HepG2 (cell line): ENCODE measurements at regions not wholly inside any gene's neighbourhood (a gene's known extent, or its start where the extent isn't known, plus 50 kb on each side); places are given as distances from the start of the nearest gene placed in this dataset.

ENCODE experiments used
- ATAC-seq: fragments of 200-7000 bp; cut with Tn5 transposase; 3 replicates; pipeline ENCODE4 v1.9.1; 2020; ENCODE audit warnings: mild to moderate bottlenecking, moderate library complexity
- BruUV-seq: library from RNA; stranded (reverse); fragments of 400-500 nt; replicated peaks from 2 replicates; lab custom pipeline; 2021; lab: Mats Ljungman, UMichigan
- CTCF ChIA-PET: fragments of 300-600 bp; formaldehyde crosslinking; extraction: SDS; loops from one replicate; lab custom pipeline; 2021; ENCODE audit warnings: low total read pairs, inconsistent platforms, low intra/inter-chr PET ratio; lab: Yijun Ruan, JAX
- POLR2A ChIA-PET: fragments of 350-600 bp; sonication (Branson Sonifier 250); formaldehyde crosslinking; loops from one replicate; lab custom pipeline; 2020; ENCODE audit warnings: antibody characterized with exemption, inconsistent platforms; lab: Yijun Ruan, JAX
- DNase-seq: peaks from one replicate; pipeline ENCODE4 v3.0.0-alpha.2; 2015; ENCODE audit warnings: low spot score
- FAIRE-seq: peaks from 3 replicates; lab custom pipeline; 2011; peaks lifted over from hg19 to GRCh38; lab: Jason Lieb, UNC
- H2AFZ ChIP-seq: one replicate; pipeline ENCODE4 v1.6.1; 2011; ENCODE audit warnings: low read length, inconsistent platforms
- H3K27ac ChIP-seq: fragments of 300-600 bp; 3 replicates; pipeline ENCODE4 v1.8.0; 2011; ENCODE audit warnings: mixed run types, mild to moderate bottlenecking, mixed read lengths, low read length, inconsistent platforms; ENCODE audit not compliant: insufficient read depth; ENCODE audit errors: extremely low read length
- H3K27me3 ChIP-seq, 2 experiments: fragments of 200-600 bp in 1 of 2; 2 replicates in 1 of 2; 3 replicates in 1 of 2; pipeline versions ENCODE4 v1.6.0 to v1.8.0; 2011; ENCODE audit warnings: low read length in 2 of 2, mild to moderate bottlenecking in 2 of 2, moderate library complexity in 2 of 2, inconsistent platforms in 1 of 2; ENCODE audit not compliant: insufficient read depth in 2 of 2, control insufficient read depth in 1 of 2
- H3K36me3 ChIP-seq, 2 experiments: fragments of 200-600 bp in 1 of 2; replicated peaks in 1 of 2; 2 replicates in 1 of 2; 3 replicates in 1 of 2; pipeline versions ENCODE4 v1.5.1 to v1.8.0; 2011; ENCODE audit warnings: low read length in 2 of 2, inconsistent platforms in 1 of 2; ENCODE audit not compliant: insufficient read depth in 2 of 2, control insufficient read depth in 1 of 2
- H3K4me1 ChIP-seq: 2 replicates; pipeline ENCODE4 v1.5.1; 2012; ENCODE audit warnings: low read length, inconsistent platforms; ENCODE audit not compliant: insufficient read depth
- H3K4me2 ChIP-seq: 2 replicates; pipeline ENCODE4 v1.6.0; 2011; ENCODE audit warnings: low read depth, low read length, inconsistent platforms
- H3K4me3 ChIP-seq, 3 experiments: fragments of 200-600 bp in 1 of 3; sonication (generic), shearing (Covaris generic) in 1 of 3; replicated peaks in 1 of 3; 2 replicates each; pipeline ENCODE4 v1.5.1; 2011 to 2016; ENCODE audit warnings: low read length in 3 of 3, inconsistent platforms in 2 of 3, low read depth in 2 of 3, mild to moderate bottlenecking in 2 of 3, control low read depth in 1 of 3, mixed read lengths in 1 of 3; ENCODE audit not compliant: insufficient read depth in 1 of 3
- H3K79me2 ChIP-seq: one replicate; pipeline ENCODE4 v1.6.1; 2011; ENCODE audit warnings: low read length, inconsistent platforms; ENCODE audit not compliant: insufficient read depth
- H3K9ac ChIP-seq: 2 replicates; pipeline ENCODE4 v1.6.0; 2011; ENCODE audit warnings: mild to moderate bottlenecking, low read depth, low read length, inconsistent platforms; ENCODE audit not compliant: insufficient read depth
- H3K9me3 ChIP-seq: 2 replicates; pipeline ENCODE4 v1.5.1; 2012; ENCODE audit warnings: mild to moderate bottlenecking, low read length
- H4K20me1 ChIP-seq: 2 replicates; pipeline ENCODE4 v1.6.0; 2011; ENCODE audit warnings: inconsistent platforms, mild to moderate bottlenecking, low read length, moderate library complexity; ENCODE audit not compliant: insufficient read depth
- CBX5 ChIP-seq: sonication (generic); formaldehyde crosslinking; IDR thresholded peaks from 2 replicates; pipeline ENCODE4 v1.4.0; 2020; ENCODE audit warnings: missing genetic modification reagents, borderline replicate concordance
- ISX ChIP-seq: sonication (generic); formaldehyde crosslinking; conservative IDR thresholded peaks from 2 replicates; pipeline ENCODE4 v1.5.0; 2020; ENCODE audit warnings: missing genetic modification reagents
- KDM5B ChIP-seq: sonication (generic); formaldehyde crosslinking; IDR thresholded peaks from 2 replicates; pipeline ENCODE4 v1.4.0; 2020; ENCODE audit warnings: missing genetic modification reagents, mild to moderate bottlenecking, borderline replicate concordance
- MAFG ChIP-seq: sonication (generic); formaldehyde crosslinking; IDR thresholded peaks from 2 replicates; pipeline ENCODE4 v1.5.1; 2020; ENCODE audit warnings: mild to moderate bottlenecking, missing genetic modification reagents
- MED13 ChIP-seq: sonication (generic); formaldehyde crosslinking; IDR thresholded peaks from 2 replicates; pipeline ENCODE4 v1.5.0; 2020; ENCODE audit warnings: missing genetic modification reagents
- MIXL1 ChIP-seq: IDR thresholded peaks from 2 replicates; pipeline ENCODE4 v1.6.1; 2016
- MYC ChIP-seq: sonication (generic); formaldehyde crosslinking; IDR thresholded peaks from 2 replicates; pipeline ENCODE4 v1.9.0; 2021; ENCODE audit warnings: missing genetic modification reagents, borderline replicate concordance
- PLRG1 ChIP-seq: fragments of 450-650 bp; conservative IDR thresholded peaks from 2 replicates; pipeline ENCODE4 v1.6.1; 2016
- POLR2AphosphoS5 ChIP-seq: IDR thresholded peaks from 2 replicates; pipeline ENCODE4 v1.6.1; 2012; ENCODE audit warnings: low read depth, low read length
- SALL2 ChIP-seq: sonication (generic); formaldehyde crosslinking; IDR thresholded peaks from 2 replicates; pipeline ENCODE4 v1.8.1; 2023; ENCODE audit warnings: mild to moderate bottlenecking, missing genetic modification reagents, inconsistent platforms
- SP1 ChIP-seq, 2 experiments: fragments of 450-650 bp in 1 of 2; sonication (generic) in 1 of 2; formaldehyde crosslinking in 1 of 2; IDR thresholded peaks; 2 replicates each; pipeline versions ENCODE4 v1.4.0 to v1.6.1; 2016 to 2020; ENCODE audit warnings: missing genetic modification reagents in 1 of 2
- THYN1 ChIP-seq: sonication (generic); formaldehyde crosslinking; IDR thresholded peaks from 2 replicates; pipeline ENCODE4 v1.8.1; 2023; ENCODE audit warnings: low read depth, mild to moderate bottlenecking, moderate library complexity, missing genetic modification reagents, borderline replicate concordance
- YY1 ChIP-seq: IDR thresholded peaks from 2 replicates; pipeline ENCODE4 v1.6.1; 2011; ENCODE audit warnings: low read length, low read depth, moderate library complexity, mild to moderate bottlenecking; ENCODE audit not compliant: insufficient read depth, insufficient replicate concordance
- ZNF12 ChIP-seq: sonication (generic); formaldehyde crosslinking; IDR thresholded peaks from 2 replicates; pipeline ENCODE4 v1.5.0; 2020; ENCODE audit warnings: missing genetic modification reagents
- ZNF331 ChIP-seq: sonication (generic); formaldehyde crosslinking; IDR thresholded peaks from 2 replicates; pipeline ENCODE4 v1.4.0; 2020; ENCODE audit warnings: missing genetic modification reagents
- ZNF333 ChIP-seq: sonication (generic); formaldehyde crosslinking; IDR thresholded peaks from 2 replicates; pipeline ENCODE4 v1.4.0; 2020; ENCODE audit warnings: mild to moderate bottlenecking, missing genetic modification reagents, borderline replicate concordance
- ZNF446 ChIP-seq: sonication (generic); formaldehyde crosslinking; IDR thresholded peaks from 2 replicates; pipeline ENCODE4 v1.5.0; 2020; ENCODE audit warnings: mild to moderate bottlenecking, missing genetic modification reagents
- ZNF543 ChIP-seq: sonication (generic); formaldehyde crosslinking; IDR thresholded peaks from 2 replicates; pipeline ENCODE4 v1.4.0; 2020; ENCODE audit warnings: mild to moderate bottlenecking, missing genetic modification reagents
- ZNF737 ChIP-seq: sonication (generic); formaldehyde crosslinking; IDR thresholded peaks from 2 replicates; pipeline ENCODE4 v1.5.0; 2020; ENCODE audit warnings: missing genetic modification reagents, mild to moderate bottlenecking, borderline replicate concordance
- ZSCAN25 ChIP-seq: sonication (generic); formaldehyde crosslinking; IDR thresholded peaks from 2 replicates; pipeline ENCODE4 v1.8.0; 2022; ENCODE audit warnings: mild to moderate bottlenecking, missing genetic modification reagents
- WGBS: methylation state at CpG from one replicate; pipeline ENCODE4 v1.1.6; 2017; ENCODE audit warnings: low lambda C conversion rate; 5-methylcytosine and 5-hydroxymethylcytosine counted together
- in situ Hi-C: cut with HindIII; loops from 2 replicates; pipeline ENCODE4 v1.10.0; 2017; ENCODE audit warnings: low pct_unique_long_range_greater_than_20kb; ENCODE audit not compliant: extremely low pct_ligation_motif_present
- intact Hi-C: fragments of 100-400 bp; cut with micrococcal nuclease; formaldehyde crosslinking; loops from one replicate; pipeline ENCODE4 v1.10.0; 2022; ENCODE audit not compliant: unreplicated experiment
- TF ChIP-seq, protein P1 (sequence below): sonication (generic); formaldehyde crosslinking; IDR thresholded peaks from 2 replicates; pipeline ENCODE4 v1.4.0; 2020; ENCODE audit warnings: missing genetic modification reagents
- TF ChIP-seq, protein P2 (sequence below): IDR thresholded peaks from 2 replicates; pipeline ENCODE4 v1.4.0; 2020; ENCODE audit warnings: mild to moderate bottlenecking, missing genetic modification reagents

DNA sequence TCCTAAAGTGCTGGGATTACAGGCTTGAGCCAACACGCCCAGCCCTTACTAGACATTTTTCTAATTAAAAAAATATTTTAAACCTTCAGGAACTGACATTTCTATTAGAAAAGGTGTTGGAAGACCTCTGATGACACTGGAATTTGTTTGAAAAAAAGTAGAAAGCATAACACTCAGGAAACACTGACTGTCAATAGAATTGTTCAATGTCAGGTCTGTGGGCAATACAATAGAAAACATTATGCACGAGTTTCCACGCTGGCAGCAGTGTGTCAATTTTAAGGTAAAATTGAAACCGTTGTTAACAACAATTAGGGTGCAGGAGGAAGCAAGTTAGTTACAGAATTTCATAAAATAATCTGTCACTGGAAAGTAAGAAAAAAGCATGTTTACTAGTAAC is 140.7 kb upstream of the KLHL4 start (continued):
- TF ChIP-seq ZNF331 (no peak), KDM5B (CRISPR knock-in tag) (no peak), ZNF333 (CRISPR knock-in tag) (no peak), PLRG1 (no peak), ZNF737 (CRISPR knock-in tag) (no peak), SP1 (IDR thresholded peaks at IDR 0.05) (no peak), SP1 (CRISPR knock-in tag; IDR thresholded peaks at IDR 0.05) (no peak), MED13 (CRISPR knock-in tag) (no peak), ZNF543 (CRISPR knock-in tag) (no peak), CBX5 (CRISPR knock-in tag) (no peak)

DNA sequence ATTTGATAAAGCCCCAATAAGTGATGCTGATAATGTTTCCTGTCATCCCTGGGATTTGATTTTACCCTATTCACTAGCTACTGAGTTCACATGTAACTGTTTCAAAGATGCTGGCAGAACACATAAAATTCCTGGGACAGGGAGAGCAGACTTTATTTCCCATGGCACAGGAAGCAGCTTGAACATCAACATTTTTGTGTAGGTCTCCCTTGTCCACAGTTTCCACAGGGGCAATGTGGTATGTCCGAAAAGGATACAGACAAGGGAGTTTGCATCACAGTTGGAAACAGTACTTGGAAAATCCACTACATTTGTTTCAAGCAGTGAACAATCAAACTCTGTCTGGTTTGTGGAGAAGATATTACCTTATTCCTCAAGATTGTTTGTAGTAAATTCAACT is 129.2 kb upstream of the KLHL4 start:
- no peaks in the 10 kb centered on the region for H3K4me1 ChIP-seq
- no peak overlapping the region for H3K9ac ChIP-seq
- no peak for FAIRE-seq
- H3K36me3 ChIP-seq = no peaks in the 10 kb centered on the region
- TF ChIP-seq POLR2AphosphoS5 (no peak), ZSCAN25 (no peak), ZNF446 (no peak), ZNF331 (no peak), MIXL1 (no peak), MYC (no peak), SALL2 (CRISPR knock-in tag) (no peak), THYN1 (CRISPR knock-in tag) (no peak), ZNF12 (CRISPR knock-in tag) (no peak), YY1 (no peak), ISX (CRISPR knock-in tag) (no peak), MAFG (CRISPR knock-in tag) (no peak)
- TF ChIP-seq, protein P1, sequence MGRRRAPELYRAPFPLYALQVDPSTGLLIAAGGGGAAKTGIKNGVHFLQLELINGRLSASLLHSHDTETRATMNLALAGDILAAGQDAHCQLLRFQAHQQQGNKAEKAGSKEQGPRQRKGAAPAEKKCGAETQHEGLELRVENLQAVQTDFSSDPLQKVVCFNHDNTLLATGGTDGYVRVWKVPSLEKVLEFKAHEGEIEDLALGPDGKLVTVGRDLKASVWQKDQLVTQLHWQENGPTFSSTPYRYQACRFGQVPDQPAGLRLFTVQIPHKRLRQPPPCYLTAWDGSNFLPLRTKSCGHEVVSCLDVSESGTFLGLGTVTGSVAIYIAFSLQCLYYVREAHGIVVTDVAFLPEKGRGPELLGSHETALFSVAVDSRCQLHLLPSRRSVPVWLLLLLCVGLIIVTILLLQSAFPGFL (CRISPR knock-in tag) = no peak
- TF ChIP-seq, protein P2, sequence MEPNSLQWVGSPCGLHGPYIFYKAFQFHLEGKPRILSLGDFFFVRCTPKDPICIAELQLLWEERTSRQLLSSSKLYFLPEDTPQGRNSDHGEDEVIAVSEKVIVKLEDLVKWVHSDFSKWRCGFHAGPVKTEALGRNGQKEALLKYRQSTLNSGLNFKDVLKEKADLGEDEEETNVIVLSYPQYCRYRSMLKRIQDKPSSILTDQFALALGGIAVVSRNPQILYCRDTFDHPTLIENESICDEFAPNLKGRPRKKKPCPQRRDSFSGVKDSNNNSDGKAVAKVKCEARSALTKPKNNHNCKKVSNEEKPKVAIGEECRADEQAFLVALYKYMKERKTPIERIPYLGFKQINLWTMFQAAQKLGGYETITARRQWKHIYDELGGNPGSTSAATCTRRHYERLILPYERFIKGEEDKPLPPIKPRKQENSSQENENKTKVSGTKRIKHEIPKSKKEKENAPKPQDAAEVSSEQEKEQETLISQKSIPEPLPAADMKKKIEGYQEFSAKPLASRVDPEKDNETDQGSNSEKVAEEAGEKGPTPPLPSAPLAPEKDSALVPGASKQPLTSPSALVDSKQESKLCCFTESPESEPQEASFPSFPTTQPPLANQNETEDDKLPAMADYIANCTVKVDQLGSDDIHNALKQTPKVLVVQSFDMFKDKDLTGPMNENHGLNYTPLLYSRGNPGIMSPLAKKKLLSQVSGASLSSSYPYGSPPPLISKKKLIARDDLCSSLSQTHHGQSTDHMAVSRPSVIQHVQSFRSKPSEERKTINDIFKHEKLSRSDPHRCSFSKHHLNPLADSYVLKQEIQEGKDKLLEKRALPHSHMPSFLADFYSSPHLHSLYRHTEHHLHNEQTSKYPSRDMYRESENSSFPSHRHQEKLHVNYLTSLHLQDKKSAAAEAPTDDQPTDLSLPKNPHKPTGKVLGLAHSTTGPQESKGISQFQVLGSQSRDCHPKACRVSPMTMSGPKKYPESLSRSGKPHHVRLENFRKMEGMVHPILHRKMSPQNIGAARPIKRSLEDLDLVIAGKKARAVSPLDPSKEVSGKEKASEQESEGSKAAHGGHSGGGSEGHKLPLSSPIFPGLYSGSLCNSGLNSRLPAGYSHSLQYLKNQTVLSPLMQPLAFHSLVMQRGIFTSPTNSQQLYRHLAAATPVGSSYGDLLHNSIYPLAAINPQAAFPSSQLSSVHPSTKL = no peak
- TF ChIP-seq, all 625 proteins: peak for 0
- Histone ChIP-seq H3K27me3 (no peaks in the 10 kb centered on the region), H3K9me3 (no peaks in the 10 kb centered on the region), H2AFZ (no peak overlapping the region), H3K4me2 (no peak overlapping the region), H3K79me2 (no peaks in the 10 kb centered on the region), H4K20me1 (no peaks in the 10 kb centered on the region), H3K27ac (no peak overlapping the region), H3K4me3 (no peak overlapping the region)
- BruUV-seq = no TSS peak
- 0% methylated on average over 1 of the region's 1 CpG for WGBS
- ATAC-seq (no peak), DNase-seq (no peak)
- POLR2A ChIA-PET = no interaction called here
- intact Hi-C loops = no loop called here
- in situ Hi-C loops = no loop called here
- CTCF ChIA-PET = no interaction called here
